H1 (cell line): ENCODE measurements at regions not wholly inside any gene's neighbourhood (a gene's known extent, or its start where the extent isn't known, plus 50 kb on each side); places are given as distances from the start of the nearest gene placed in this dataset.

Experiments
- CTCF ChIA-PET: fragments of 300-600 bp; sonication (Branson Sonifier 250); formaldehyde crosslinking; loops from one replicate; lab custom pipeline; 2021; ENCODE audit not compliant: partially characterized antibody; lab: Charles Lee
- POLR2A ChIA-PET: fragments of 300-600 bp; sonication (Branson Sonifier 250); formaldehyde crosslinking; loops from one replicate; lab custom pipeline; 2021; ENCODE audit warnings: inconsistent platforms; ENCODE audit not compliant: partially characterized antibody; lab: Charles Lee
- DNase-seq, 2 experiments: peaks; one replicate each; pipeline versions ENCODE4 v3.0.0 to v3.0.0-alpha.2; 2010 to 2022; ENCODE audit warnings: low spot score in 2 of 2, low read depth in 1 of 2, mixed read lengths in 1 of 2
- FAIRE-seq: peaks from 2 replicates; lab custom pipeline; 2011; peaks lifted over from hg19 to GRCh38; lab: Jason Lieb, UNC
- H2AFZ ChIP-seq: 2 replicates; pipeline ENCODE4 v1.8.1; 2012; ENCODE audit warnings: low read length, inconsistent platforms
- H2AK5ac ChIP-seq: 2 replicates; pipeline ENCODE4 v1.6.1; 2013; ENCODE audit warnings: low read depth, low read length
- H2BK120ac ChIP-seq: replicated peaks from 2 replicates; pipeline ENCODE3; 2013; ENCODE audit warnings: low read depth, low read length, inconsistent platforms
- H2BK12ac ChIP-seq: 2 replicates; pipeline ENCODE4 v1.6.1; 2013; ENCODE audit warnings: low read depth, low read length
- H2BK15ac ChIP-seq: 2 replicates; pipeline ENCODE4 v1.6.1; 2013; ENCODE audit warnings: low read length
- H2BK20ac ChIP-seq: 2 replicates; pipeline ENCODE4 v1.6.1; 2013; ENCODE audit warnings: low read length
- H2BK5ac ChIP-seq: 2 replicates; pipeline ENCODE4 v1.6.1; 2013; ENCODE audit warnings: low read depth, low read length
- H3K14ac ChIP-seq: 2 replicates; pipeline ENCODE4 v1.6.1; 2013; ENCODE audit warnings: inconsistent platforms; ENCODE audit not compliant: insufficient read length
- H3K18ac ChIP-seq: 2 replicates; pipeline ENCODE4 v1.6.1; 2013; ENCODE audit warnings: low read length; ENCODE audit errors: extremely low read depth
- H3K23ac ChIP-seq: 2 replicates; pipeline ENCODE4 v1.6.1; 2013; ENCODE audit warnings: inconsistent platforms; ENCODE audit not compliant: insufficient read length
- H3K23me2 ChIP-seq: 2 replicates; pipeline ENCODE4 v1.6.1; 2013; ENCODE audit warnings: low read depth, low read length
- H3K27ac ChIP-seq: 2 replicates; pipeline ENCODE4 v1.6.1; 2011; ENCODE audit warnings: low read depth, low read length, inconsistent platforms
- H3K27me3 ChIP-seq, 4 experiments: replicated peaks in 1 of 4; 1 replicate in 1 of 4; 2 replicates in 3 of 4; pipeline versions ENCODE4 v1.6.1 to v1.8.1; 2011 to 2013; ENCODE audit warnings: low read length in 3 of 4, mild to moderate bottlenecking in 3 of 4, inconsistent platforms in 2 of 4, mixed read lengths in 2 of 4, moderate library complexity in 1 of 4; ENCODE audit not compliant: control insufficient read depth in 3 of 4, insufficient read depth in 3 of 4; ENCODE audit errors: extremely low read depth in 1 of 4
- H3K36me3 ChIP-seq, 4 experiments: 2 replicates each; pipeline versions ENCODE4 v1.6.1 to v1.8.1; 2011 to 2013; ENCODE audit warnings: mild to moderate bottlenecking in 4 of 4, low read length in 3 of 4, moderate library complexity in 2 of 4, control low read depth in 1 of 4, inconsistent platforms in 1 of 4; ENCODE audit not compliant: insufficient read depth in 4 of 4, control insufficient read depth in 2 of 4
- H3K4ac ChIP-seq: replicated peaks from 2 replicates; pipeline ENCODE3; 2013; ENCODE audit warnings: low read length, low read depth, mixed read lengths, inconsistent platforms; ENCODE audit not compliant: insufficient read length
- H3K4me1 ChIP-seq, 4 experiments: replicated peaks in 1 of 4; 1 replicate in 1 of 4; 2 replicates in 3 of 4; pipeline versions ENCODE4 v1.6.1 to v1.8.1; 2011 to 2013; ENCODE audit warnings: low read length in 3 of 4, inconsistent platforms in 2 of 4, mixed read lengths in 1 of 4; ENCODE audit not compliant: insufficient read depth in 4 of 4, control insufficient read depth in 3 of 4
- H3K4me2 ChIP-seq, 2 experiments: 2 replicates each; pipeline versions ENCODE4 v1.6.1 to v1.8.1; 2011 to 2013; ENCODE audit warnings: low read depth in 2 of 2, low read length in 2 of 2, control low read depth in 1 of 2, inconsistent platforms in 1 of 2, mild to moderate bottlenecking in 1 of 2; ENCODE audit not compliant: insufficient read depth in 1 of 2
- H3K4me3 ChIP-seq, 4 experiments: fragments of 200-600, 300-600 bp in 1 of 4; sonication (generic), shearing (Covaris generic), sonication (Bioruptor Twin) in 1 of 4; 2 replicates each; pipeline versions ENCODE4 v1.5.1 to v1.8.1; 2011 to 2016; ENCODE audit warnings: low read length in 4 of 4, low read depth in 3 of 4, control low read depth in 2 of 4, inconsistent platforms in 2 of 4, mild to moderate bottlenecking in 2 of 4, mixed read lengths in 1 of 4, moderate library complexity in 1 of 4; ENCODE audit not compliant: insufficient read depth in 2 of 4; ENCODE audit errors: extremely low read depth in 1 of 4
- H3K56ac ChIP-seq: replicated peaks from 2 replicates; pipeline ENCODE3; 2013; ENCODE audit warnings: low read depth, mild to moderate bottlenecking, mixed read lengths, low read length, inconsistent platforms; ENCODE audit not compliant: insufficient read length
- H3K79me1 ChIP-seq: 2 replicates; pipeline ENCODE4 v1.6.1; 2013; ENCODE audit warnings: low read depth, low read length, control low read depth
- H3K79me2 ChIP-seq, 2 experiments: 2 replicates each; pipeline versions ENCODE4 v1.6.1 to v1.8.1; 2012 to 2013; ENCODE audit warnings: low read length in 2 of 2, mild to moderate bottlenecking in 2 of 2, inconsistent platforms in 1 of 2; ENCODE audit not compliant: insufficient read depth in 2 of 2, control insufficient read depth in 1 of 2
- H3K9ac ChIP-seq, 4 experiments: replicated peaks in 1 of 4; 1 replicate in 1 of 4; 2 replicates in 3 of 4; pipeline versions ENCODE4 v1.6.1 to v1.8.1; 2011 to 2013; ENCODE audit warnings: low read depth in 3 of 4, low read length in 3 of 4, control low read depth in 2 of 4, mild to moderate bottlenecking in 2 of 4, moderate library complexity in 2 of 4, inconsistent platforms in 1 of 4; ENCODE audit errors: extremely low read depth in 1 of 4
- H3K9me3 ChIP-seq, 2 experiments: 2 replicates each; pipeline versions ENCODE4 v1.6.1 to v1.8.1; 2012 to 2013; ENCODE audit warnings: mild to moderate bottlenecking in 2 of 2, moderate library complexity in 2 of 2, control low read depth in 1 of 2, inconsistent platforms in 1 of 2, low read depth in 1 of 2, low read length in 1 of 2, mixed read lengths in 1 of 2; ENCODE audit not compliant: insufficient read depth in 2 of 2
- H4K20me1 ChIP-seq, 2 experiments: replicated peaks in 1 of 2; 2 replicates each; pipeline versions ENCODE3 to v1.8.1; 2011 to 2013; ENCODE audit warnings: inconsistent platforms in 2 of 2, low read length in 2 of 2, mild to moderate bottlenecking in 1 of 2; ENCODE audit not compliant: insufficient read depth in 2 of 2, control insufficient read depth in 1 of 2
- H4K5ac ChIP-seq: 2 replicates; pipeline ENCODE4 v1.6.1; 2013; ENCODE audit warnings: low read length, low read depth, mixed read lengths, inconsistent platforms; ENCODE audit not compliant: insufficient read length
- H4K8ac ChIP-seq: 2 replicates; pipeline ENCODE4 v1.8.0; 2013; ENCODE audit warnings: mild to moderate bottlenecking, moderate library complexity, low read length, inconsistent platforms; ENCODE audit not compliant: insufficient read depth; ENCODE audit errors: extremely low read depth
- H4K91ac ChIP-seq: replicated peaks from 2 replicates; pipeline ENCODE3; 2013; ENCODE audit warnings: low read length, mixed read lengths, inconsistent platforms; ENCODE audit not compliant: insufficient read length
- BRCA1 ChIP-seq: IDR thresholded peaks from 2 replicates; pipeline ENCODE4 v1.6.1; 2012; ENCODE audit warnings: low read depth, low read length, improper control_type of control experiment
- KDM1A ChIP-seq: fragments of 200-600, 300-600 bp; sonication (generic); IDR thresholded peaks from 2 replicates; pipeline ENCODE4 v1.7.1; 2016; ENCODE audit warnings: mild to moderate bottlenecking, low read length, borderline replicate concordance
- WGBS, 2 experiments: shearing (Covaris generic) in 1 of 2; methylation state at CpG; one replicate each; pipeline versions ENCODE4 v1.1.6 to v1.1.7; 2013 to 2015; ENCODE audit warnings: low lambda C conversion rate in 2 of 2, mixed read lengths in 2 of 2, inconsistent platforms in 1 of 2, low coverage in 1 of 2, missing lambda C conversion rate in 1 of 2; ENCODE audit not compliant: insufficient replicate concordance in 2 of 2, insufficient coverage in 1 of 2, insufficient read length in 1 of 2; ENCODE audit errors: extremely low coverage in 1 of 2, missing lambda C conversion rate in 1 of 2; 5-methylcytosine and 5-hydroxymethylcytosine counted together

GRCh38 chr12:28899951-28900350 lies 249.1 kb upstream of the FAR2 start:
- H2BK5ac ChIP-seq = no peak overlapping the region
- H3K9ac ChIP-seq = no peak overlapping the region
- H3K56ac ChIP-seq = no peak overlapping the region
- no peak overlapping the region for H4K91ac ChIP-seq
- no peak overlapping the region for H3K18ac ChIP-seq
- H4K20me1 ChIP-seq = no peaks in the 10 kb centered on the region
- H3K36me3 ChIP-seq = no peaks in the 10 kb centered on the region
- 84% methylated on average over 1 of the region's 1 CpG; no CpG with 5 or more reads in 1 of the 2 experiments for WGBS, 2 experiments
- no peak overlapping the region for H3K23ac ChIP-seq
- no peak overlapping the region for H2BK12ac ChIP-seq
- H3K79me2 ChIP-seq = no peaks in the 10 kb centered on the region
- no peak overlapping the region for H2BK15ac ChIP-seq
- H3K79me1 ChIP-seq = no peaks in the 10 kb centered on the region
- no peak overlapping the region for H2AFZ ChIP-seq
- no peak overlapping the region for H3K4me3 ChIP-seq
- H3K4me2 ChIP-seq = no peak overlapping the region
- ChIA-PET POLR2A (no interaction called here), CTCF (interaction anchor here (0.6 kb wide), 1 partner anchor 41 kb away, joined by 3 read pairs; no protein-coding TSS in a partner anchor)
- no peaks in the 10 kb centered on the region for H3K23me2 ChIP-seq
- H2BK120ac ChIP-seq = no peak overlapping the region
- H3K27me3 ChIP-seq = no peaks in the 10 kb centered on the region
- no peak overlapping the region for H3K27ac ChIP-seq
- H3K4ac ChIP-seq = no peak overlapping the region
- H3K4me1 ChIP-seq = no peaks in the 10 kb centered on the region
- peaks cover 11 to 13% of the 10 kb centered on the region in 2 experiments; a peak in 3 of 4 replicates for H3K9me3 ChIP-seq
- no peak overlapping the region for H2AK5ac ChIP-seq
- no peak overlapping the region for H4K8ac ChIP-seq
- no peak overlapping the region for H2BK20ac ChIP-seq
- H3K14ac ChIP-seq = no peak overlapping the region
- DNase-seq (no peak), FAIRE-seq (no peak)
- no peak overlapping the region for H4K5ac ChIP-seq
- TF ChIP-seq BRCA1 (no peak), KDM1A (no peak)
